Activated T-cell treated with anti-CD3 and anti-CD28 coated beads for 1 hour (primary cell): ENCODE measurements at regions not wholly inside any gene's neighbourhood (a gene's known extent, or its start where the extent isn't known, plus 50 kb on each side); places are given as distances from the start of the nearest gene placed in this dataset.
"Not testable (repeated sequence)": the region's sequence is repeated elsewhere in the genome, so short reads cannot be mapped to it uniquely, and the experiment has no call there.

Experiments
- DNase-seq: peaks from one replicate; pipeline ENCODE4 v3.0.0-alpha.2; 2020; ENCODE audit warnings: low read depth

GRCh38 chr3:20724241-20724640 lies 538.2 kb upstream of the SGO1 start:
- DNase-seq = no peak

- not testable (repeated sequence) for DNase-seq
Observed at GRCh38 chr3:20716425-20716824, 530.4 kb upstream of the SGO1 start.

- no peak for DNase-seq
Observed at GRCh38 chr3:20701641-20702040, 515.6 kb upstream of the SGO1 start.

- no peak for DNase-seq
Observed at GRCh38 chr3:20700714-20701113, 514.7 kb upstream of the SGO1 start.

GRCh38 chr3:20698896-20699295 lies 512.9 kb upstream of the SGO1 start:
- DNase-seq = no peak

GRCh38 chr3:20696388-20697150 lies 510.6 kb upstream of the SGO1 start:
- no peak for DNase-seq

GRCh38 chr3:20692675-20693074 lies 506.7 kb upstream of the SGO1 start:
- no peak for DNase-seq

GRCh38 chr3:20683910-20684309 lies 497.9 kb upstream of the SGO1 start:
- no peak for DNase-seq

- DNase-seq = no peak
Observed at GRCh38 chr3:20682573-20682972, 496.6 kb upstream of the SGO1 start.

GRCh38 chr3:20680990-20681628 lies 495.1 kb upstream of the SGO1 start:
- no peak for DNase-seq

- no peak for DNase-seq
Observed at GRCh38 chr3:20673866-20674265, 487.9 kb upstream of the SGO1 start.

- DNase-seq = no peak
Observed at GRCh38 chr3:20669675-20670074, 483.7 kb upstream of the SGO1 start.

- DNase-seq = no peak
Observed at GRCh38 chr3:20669184-20669583, 483.2 kb upstream of the SGO1 start.

- no peak for DNase-seq
Observed at GRCh38 chr3:20668411-20668810, 482.4 kb upstream of the SGO1 start.

GRCh38 chr3:20666091-20666490 lies 480.1 kb upstream of the SGO1 start:
- DNase-seq = no peak

GRCh38 chr3:20658491-20658890 lies 472.5 kb upstream of the SGO1 start:
- DNase-seq = no peak

- no peak for DNase-seq
Observed at GRCh38 chr3:20657560-20657959, 471.6 kb upstream of the SGO1 start.

GRCh38 chr3:20652231-20652986 lies 466.4 kb upstream of the SGO1 start:
- DNase-seq = no peak

- no peak for DNase-seq
Observed at GRCh38 chr3:20648921-20649381, 462.9 kb upstream of the SGO1 start.

GRCh38 chr3:20648294-20648693 lies 462.3 kb upstream of the SGO1 start:
- no peak for DNase-seq

GRCh38 chr3:20646425-20646824 lies 460.4 kb upstream of the SGO1 start:
- no peak for DNase-seq

GRCh38 chr3:20645340-20645739 lies 459.3 kb upstream of the SGO1 start:
- DNase-seq = no peak

- no peak for DNase-seq
Observed at GRCh38 chr3:20637729-20638128, 451.7 kb upstream of the SGO1 start.
